EL (cell line): ENCODE measurements at regions not wholly inside any gene's neighbourhood (a gene's known extent, or its start where the extent isn't known, plus 50 kb on each side); places are given as distances from the start of the nearest gene placed in this dataset.

Source experiments
- DNase-seq: peaks from one replicate; pipeline ENCODE4 v3.0.0-alpha.2; 2016

GRCh38 chr1:11373895-11374747, 101.1 kb downstream of the UBIAD1 start:
- DNase-seq: no peak

GRCh38 chr1:11374748-11375110, 101.7 kb downstream of the UBIAD1 start:
- DNase-seq: no peak

- no peak for DNase-seq
Observed at GRCh38 chr1:11377001-11377583, 101.9 kb upstream of the DISP3 start.

DNA sequence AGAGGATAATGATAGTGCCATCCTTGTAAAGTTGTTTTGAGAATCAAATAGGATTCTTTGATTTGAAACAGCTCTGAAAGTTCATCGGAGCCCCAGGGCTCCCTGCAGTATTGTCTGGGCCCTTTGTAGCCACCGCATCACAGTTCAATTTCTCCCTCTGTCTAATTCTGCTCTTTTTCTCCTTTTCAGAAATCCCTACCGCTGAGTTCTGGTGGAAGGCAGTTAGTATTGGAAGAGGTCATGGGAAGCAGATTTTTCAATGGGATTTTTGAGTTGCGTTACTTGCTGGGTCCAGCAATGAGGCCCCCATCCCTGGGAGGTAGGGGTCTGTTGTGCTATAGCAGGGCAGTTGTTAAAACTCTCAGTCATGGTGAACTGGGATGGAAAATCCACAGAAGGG, 101.0 kb upstream of the DISP3 start:
- no peak for DNase-seq

GRCh38 chr1:11379851-11380250, 99.1 kb upstream of the DISP3 start:
- DNase-seq: no peak

DNA sequence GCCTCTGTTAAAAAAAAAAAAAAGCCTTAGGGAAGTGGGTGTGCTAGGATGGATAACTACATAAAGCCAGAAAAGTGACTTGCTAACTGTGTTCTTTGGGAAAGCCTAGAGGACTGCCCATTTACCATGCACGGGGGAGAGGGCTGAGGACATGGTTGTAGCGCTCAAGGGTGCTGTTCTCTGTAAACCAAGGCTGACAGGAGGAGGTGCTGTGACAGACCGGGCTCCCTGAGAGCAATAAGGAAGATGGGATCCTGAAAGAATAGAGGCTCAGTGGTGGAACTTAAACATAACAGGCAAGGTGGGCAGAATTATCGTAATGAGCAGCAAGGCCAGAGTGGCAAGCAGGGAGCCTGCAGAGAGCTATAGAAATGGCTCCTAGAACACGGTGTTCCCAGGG, 98.5 kb upstream of the DISP3 start:
- DNase-seq: no peak

DNA sequence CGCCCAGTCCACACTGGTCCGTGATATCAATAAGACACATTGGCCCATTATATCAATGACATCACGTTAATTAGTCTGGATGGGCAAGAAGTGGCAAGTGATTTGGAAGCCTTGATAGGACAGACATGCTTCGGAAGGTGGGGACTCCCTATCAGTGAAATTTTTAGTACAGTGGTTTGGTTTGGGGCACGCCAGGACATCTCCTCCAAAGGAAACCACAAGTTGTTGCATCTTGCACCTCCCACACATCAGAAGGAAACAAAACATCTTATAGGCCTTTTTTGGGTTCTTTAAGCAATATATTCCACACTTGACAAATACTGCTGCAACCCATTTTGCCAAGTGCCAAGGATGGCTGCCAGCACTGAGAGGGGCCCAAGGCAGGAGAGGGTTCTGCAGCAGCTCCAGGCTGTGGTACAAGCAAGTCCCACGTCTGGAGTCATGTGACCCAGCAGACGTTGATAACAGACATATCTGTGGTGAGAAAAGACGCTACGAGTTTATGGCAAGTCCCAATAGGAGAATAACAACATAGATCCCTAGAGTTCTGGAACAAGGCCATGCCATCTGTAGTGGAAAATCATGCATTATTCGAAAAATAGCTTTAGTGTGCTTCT, 95.3 kb upstream of the DISP3 start:
- no peak for DNase-seq

DNA sequence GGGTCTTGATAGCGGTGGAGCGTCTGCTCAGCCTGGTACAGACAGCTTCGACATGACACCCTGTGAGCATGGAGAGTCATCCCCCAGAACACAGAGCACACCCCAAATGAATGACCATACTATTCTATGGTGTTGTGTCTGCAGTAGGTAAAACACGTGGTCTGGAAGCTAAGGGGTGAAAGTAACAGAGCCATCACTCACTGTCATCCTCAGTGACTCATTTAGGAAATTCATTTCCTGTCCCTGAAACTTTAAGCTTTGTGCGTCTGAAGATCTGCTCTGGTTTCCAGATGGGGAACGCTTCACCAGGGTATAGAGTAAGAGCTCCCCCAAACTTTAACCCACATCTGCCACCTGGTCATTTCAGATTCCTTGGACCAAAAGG, 94.8 kb upstream of the DISP3 start:
- DNase-seq: peak; percentile 8

- no peak for DNase-seq
Observed at GRCh38 chr1:11387829-11388228, 91.1 kb upstream of the DISP3 start.

DNA sequence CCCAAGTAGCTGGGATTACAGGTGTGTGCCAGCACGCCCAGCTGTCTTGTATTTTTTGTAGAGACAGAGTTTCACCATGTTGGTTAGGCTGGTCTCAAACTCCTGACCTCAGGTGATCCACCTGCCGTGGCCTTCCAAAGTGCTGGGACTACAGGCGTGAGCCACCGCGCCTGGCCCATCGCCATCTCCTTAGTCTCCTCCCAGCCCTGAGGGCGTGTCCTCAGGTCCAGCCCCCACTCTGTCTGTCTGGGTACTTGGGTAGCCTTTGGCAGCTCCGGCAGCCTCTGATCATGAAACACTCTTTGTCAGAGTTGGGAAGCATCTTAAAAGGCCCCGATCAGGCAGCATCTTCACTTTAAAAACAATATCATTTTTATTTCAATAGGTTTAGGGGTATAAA, 90.3 kb upstream of the DISP3 start:
- DNase-seq: no peak

DNA sequence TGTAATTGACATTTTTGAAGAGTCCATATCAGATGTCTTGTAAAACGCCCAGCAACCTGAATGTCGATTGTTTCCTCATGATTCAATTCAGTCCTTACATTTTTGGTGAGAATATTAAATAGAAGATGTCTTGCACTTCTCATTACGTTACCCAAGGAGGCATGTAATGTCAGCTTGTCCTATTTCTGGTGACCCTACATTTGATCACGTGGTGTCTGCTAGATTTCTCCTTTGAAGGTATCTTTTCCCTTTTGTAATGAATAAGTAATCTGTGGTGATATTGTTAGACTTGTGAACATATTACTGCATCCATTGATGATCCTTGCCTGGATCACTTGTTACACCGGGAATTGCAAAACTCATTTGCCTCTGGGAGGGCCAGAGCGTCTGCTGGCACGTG, 87.6 kb upstream of the DISP3 start:
- DNase-seq: no peak

- no peak for DNase-seq
Observed at GRCh38 chr1:11391886-11392285, 87.1 kb upstream of the DISP3 start.

DNA sequence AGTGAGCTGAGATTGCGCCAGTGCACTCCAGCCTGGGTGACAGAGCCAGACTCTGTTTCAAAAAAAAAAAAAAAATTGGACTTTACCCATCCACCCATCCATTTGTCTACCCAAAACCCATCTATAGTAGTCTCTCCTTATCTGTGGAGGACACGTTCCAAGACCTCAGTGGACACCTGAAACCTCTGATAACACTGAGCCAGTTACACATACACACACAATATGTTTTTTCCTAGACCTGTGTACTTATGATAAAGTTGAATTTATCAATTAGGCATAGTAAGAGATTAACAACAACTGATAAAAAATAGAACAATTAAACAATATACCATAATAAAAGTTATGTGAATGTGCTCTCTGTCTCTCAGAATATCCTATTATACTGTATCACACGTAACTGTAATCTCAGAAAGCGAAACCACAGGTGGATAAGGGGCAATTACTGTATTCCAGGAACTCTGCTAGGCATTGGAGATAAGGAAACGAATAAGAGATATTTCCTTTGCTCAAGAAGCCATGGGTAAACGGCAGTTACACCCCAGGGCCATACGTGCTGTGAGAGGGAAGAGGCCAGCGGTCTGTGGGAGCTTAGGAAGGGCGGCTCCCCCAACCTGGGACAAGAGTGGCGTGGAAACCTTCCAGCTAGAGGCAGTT, 84.2 kb upstream of the DISP3 start:
- no peak for DNase-seq

DNA sequence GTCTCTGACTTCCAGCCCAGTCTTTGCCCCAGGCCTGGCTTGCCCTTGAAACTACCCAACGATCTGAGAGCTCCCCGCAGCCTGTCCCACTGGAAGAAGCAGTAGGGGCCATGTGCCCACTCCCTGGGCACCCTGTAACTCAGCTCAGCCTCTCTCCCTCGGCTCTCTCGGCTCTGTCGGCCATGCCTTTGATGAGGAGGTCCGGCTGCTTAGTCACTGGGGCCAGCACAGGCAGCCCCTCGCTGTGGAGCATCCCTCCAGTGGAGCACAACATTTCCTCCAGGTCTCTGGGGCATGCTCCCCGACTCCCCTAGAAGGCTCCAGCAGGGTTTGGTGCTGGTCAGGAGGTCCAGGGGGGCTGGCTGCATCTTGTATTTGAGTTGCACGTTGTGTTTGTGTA, 83.3 kb upstream of the DISP3 start:
- no peak for DNase-seq

DNA sequence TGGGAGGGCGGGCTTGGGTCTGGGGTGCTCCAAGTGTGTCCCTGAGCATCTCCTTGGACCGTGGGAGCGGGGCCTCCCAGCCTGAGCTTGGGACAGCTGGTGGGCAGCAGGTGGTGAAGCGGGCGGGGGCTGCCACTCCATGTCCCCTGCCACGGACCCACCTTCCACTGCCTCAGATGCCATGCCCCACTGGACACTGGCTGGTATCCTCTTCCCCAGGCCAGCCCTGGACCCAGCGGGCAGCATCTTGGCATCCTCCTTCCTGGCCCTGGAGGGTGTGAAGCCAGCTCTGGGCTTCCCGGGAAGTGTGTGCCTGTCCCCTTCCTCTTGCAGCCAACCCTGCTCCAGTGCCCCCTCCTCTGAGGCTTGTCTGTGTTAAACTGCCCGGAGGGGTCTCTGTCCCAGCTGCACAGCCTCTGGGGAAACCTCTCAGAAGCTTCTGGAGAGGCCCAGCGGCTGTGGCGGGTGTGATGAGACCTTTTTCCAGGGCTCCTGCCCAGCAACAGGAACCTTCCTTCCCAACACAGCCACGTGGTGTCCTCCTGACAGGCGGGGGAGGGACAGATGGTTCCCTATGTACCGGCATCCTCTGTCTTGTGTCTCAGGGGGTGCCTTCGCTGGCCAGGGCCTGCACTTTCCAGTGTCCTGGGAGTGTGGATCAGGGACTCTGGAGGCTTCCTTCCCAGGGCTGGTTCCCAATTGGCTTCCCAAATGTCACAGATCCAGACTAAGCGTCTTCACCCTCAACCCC, 81.6 kb upstream of the DISP3 start:
- DNase-seq: no peak

GRCh38 chr1:11399250-11399649, 79.7 kb upstream of the DISP3 start:
- DNase-seq: no peak

- DNase-seq: no peak
Observed at GRCh38 chr1:11400155-11400554, 78.8 kb upstream of the DISP3 start.

GRCh38 chr1:11400567-11400966, 78.4 kb upstream of the DISP3 start:
- DNase-seq: no peak

DNA sequence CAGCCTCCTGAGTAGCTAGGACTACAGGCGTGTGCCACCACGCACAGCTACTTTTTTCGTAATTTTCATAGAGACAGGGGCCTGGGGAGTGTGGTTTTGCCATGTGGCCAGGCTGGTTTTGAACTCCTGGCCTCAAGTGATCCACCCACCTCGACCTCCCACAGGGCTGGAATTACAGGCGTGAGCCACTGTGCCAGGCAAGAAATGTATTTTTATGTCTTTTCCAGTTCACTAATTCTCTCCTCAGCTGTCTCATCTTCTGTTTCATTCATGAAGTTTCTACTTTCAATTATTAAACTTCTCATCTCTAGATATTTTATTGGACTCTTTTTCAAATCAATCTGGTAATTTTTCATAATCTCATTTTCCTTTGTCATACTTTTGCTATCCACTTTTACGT, 72.1 kb upstream of the DISP3 start:
- no peak for DNase-seq

DNA sequence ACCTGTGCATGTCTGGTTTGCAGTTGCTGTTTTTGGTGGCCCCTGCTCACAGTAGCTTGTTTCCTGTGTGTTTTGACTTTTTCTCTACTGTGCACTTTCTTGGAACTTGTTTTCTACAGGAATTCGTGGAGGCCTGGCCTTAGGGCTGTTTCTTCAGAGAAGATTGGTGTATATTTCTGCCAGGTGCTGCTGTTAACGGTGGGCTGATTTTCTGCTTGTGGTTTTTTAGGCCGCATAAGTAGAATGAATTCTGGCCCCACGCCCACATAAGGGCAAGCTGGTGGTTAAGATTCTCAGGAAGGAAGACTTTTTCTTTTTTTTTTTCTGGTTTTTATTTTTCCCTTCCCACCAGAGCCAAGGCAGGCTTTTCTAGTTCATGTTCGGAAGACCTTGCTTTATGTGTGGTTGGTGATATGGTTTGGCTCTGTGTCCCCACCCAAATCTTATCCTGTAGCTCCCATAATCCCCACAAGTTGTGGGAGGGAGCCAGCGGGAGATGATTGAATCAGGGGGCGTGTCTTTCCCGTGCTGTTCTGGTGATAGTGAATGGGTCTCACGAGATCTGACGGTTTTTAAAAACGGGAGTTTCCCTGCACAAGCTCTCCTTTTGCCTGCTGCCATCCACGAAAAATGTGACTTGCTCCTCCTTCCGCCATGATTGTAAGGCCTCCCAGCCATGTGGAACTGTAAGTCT, 71.5 kb upstream of the DISP3 start:
- DNase-seq: no peak

GRCh38 chr1:11412141-11412540, 66.8 kb upstream of the DISP3 start:
- no peak for DNase-seq

- DNase-seq: no peak
Observed at GRCh38 chr1:11413986-11414391, 65.0 kb upstream of the DISP3 start.
